Stimulated activated naive B cell treated with anti-CD40 and anti-IgM and Interleukin-4, amounts not matched to agents 10 μg/mL and 1 μg/mL and 100 μg/mL, for 72 hours (primary cell): ENCODE measurements at regions not wholly inside any gene's neighbourhood (a gene's known extent, or its start where the extent isn't known, plus 50 kb on each side); places are given as distances from the start of the nearest gene placed in this dataset.
A peak's percentile ranks its signal among the peaks of the same experiment; 100 is the strongest.

ENCODE experiments used
- ATAC-seq, 2 donors: fragments of 150-1000 bp; cut with Tn5 transposase; replicated peaks; 2 replicates each; pipeline ENCODE4 v1.10.0; 2021; ENCODE audit warnings: moderate library complexity in 1 of 2
- DNase-seq: peaks from one replicate; pipeline ENCODE4 v3.0.0; 2021
- H3K27ac Mint-ChIP-seq: one replicate; pipeline ENCODE4 v1.8.0; 2022; ENCODE audit warnings: mild to moderate bottlenecking, mixed read lengths
- H3K27me3 Mint-ChIP-seq, 2 donors: one replicate each; pipeline ENCODE4 v1.8.0; 2022; ENCODE audit warnings: mixed read lengths in 2 of 2
- H3K36me3 Mint-ChIP-seq, 2 donors: one replicate each; pipeline ENCODE4 v1.8.0; 2022; ENCODE audit warnings: mixed read lengths in 2 of 2, mild to moderate bottlenecking in 1 of 2
- H3K4me1 Mint-ChIP-seq, 2 donors: one replicate each; pipeline ENCODE4 v1.8.0; 2022; ENCODE audit warnings: mixed read lengths in 2 of 2, mild to moderate bottlenecking in 1 of 2
- H3K4me3 Mint-ChIP-seq, 2 donors: one replicate each; pipeline ENCODE4 v1.8.0; 2022; ENCODE audit warnings: mild to moderate bottlenecking in 2 of 2, mixed read lengths in 2 of 2, moderate library complexity in 1 of 2
- H3K9me3 Mint-ChIP-seq, 2 donors: one replicate each; pipeline ENCODE4 v1.8.0; 2022; ENCODE audit warnings: mixed read lengths in 2 of 2, mild to moderate bottlenecking in 1 of 2

- Mint-ChIP-seq H3K4me1 (peaks cover 5 to 7% of the 10 kb centered on the region in 2 donors), H3K36me3 (no peaks in the 10 kb centered on the region), H3K4me3 (no peak overlapping the region), H3K27me3 (no peaks in the 10 kb centered on the region), H3K27ac (no peak overlapping the region), H3K9me3 (no peaks in the 10 kb centered on the region)
- ATAC-seq (peak; percentile 67 to 73), DNase-seq (no peak)
These were observed 50.1 kb upstream of the ZNF608 start for GRCh38 chr5:124796495-124796894.

GRCh38 chr5:124797665-124798087 is 51.2 kb upstream of the ZNF608 start:
- no peaks in the 10 kb centered on the region for H3K27me3 Mint-ChIP-seq
- no peak for ATAC-seq
- peaks cover 5 to 7% of the 10 kb centered on the region in 2 donors for H3K4me1 Mint-ChIP-seq
- DNase-seq: no peak
- H3K9me3 Mint-ChIP-seq: no peaks in the 10 kb centered on the region
- no peaks in the 10 kb centered on the region for H3K36me3 Mint-ChIP-seq
- no peak overlapping the region for H3K27ac Mint-ChIP-seq
- no peak overlapping the region for H3K4me3 Mint-ChIP-seq

- H3K27ac Mint-ChIP-seq: no peak overlapping the region
- H3K4me1 Mint-ChIP-seq: peaks cover 5 to 7% of the 10 kb centered on the region in 2 donors
- no peak overlapping the region for H3K4me3 Mint-ChIP-seq
- ATAC-seq (no peak), DNase-seq (no peak)
- no peaks in the 10 kb centered on the region for H3K36me3 Mint-ChIP-seq
- no peaks in the 10 kb centered on the region for H3K27me3 Mint-ChIP-seq
- no peaks in the 10 kb centered on the region for H3K9me3 Mint-ChIP-seq
These were observed 52.5 kb upstream of the ZNF608 start for GRCh38 chr5:124798890-124799289.

GRCh38 chr5:124801551-124801950 is 55.1 kb upstream of the ZNF608 start:
- H3K27ac Mint-ChIP-seq: no peak overlapping the region
- H3K9me3 Mint-ChIP-seq: no peaks in the 10 kb centered on the region
- no peak for DNase-seq
- H3K36me3 Mint-ChIP-seq: no peaks in the 10 kb centered on the region
- no peak overlapping the region for H3K4me3 Mint-ChIP-seq
- no peaks in the 10 kb centered on the region for H3K27me3 Mint-ChIP-seq
- no peaks in the 10 kb centered on the region for H3K4me1 Mint-ChIP-seq
- ATAC-seq: no peak

GRCh38 chr5:124803617-124804323 is 57.3 kb upstream of the ZNF608 start:
- Mint-ChIP-seq H3K27ac (no peak overlapping the region), H3K4me3 (no peak overlapping the region), H3K27me3 (no peaks in the 10 kb centered on the region), H3K4me1 (no peaks in the 10 kb centered on the region), H3K36me3 (no peaks in the 10 kb centered on the region), H3K9me3 (no peaks in the 10 kb centered on the region)
- no peak for ATAC-seq
- no peak for DNase-seq

GRCh38 chr5:124806026-124806372 is 59.6 kb upstream of the ZNF608 start:
- H3K9me3 Mint-ChIP-seq: no peaks in the 10 kb centered on the region
- ATAC-seq: no peak
- H3K4me3 Mint-ChIP-seq: no peak overlapping the region
- H3K27me3 Mint-ChIP-seq: no peaks in the 10 kb centered on the region
- H3K27ac Mint-ChIP-seq: no peak overlapping the region
- no peak for DNase-seq
- H3K36me3 Mint-ChIP-seq: no peaks in the 10 kb centered on the region
- no peaks in the 10 kb centered on the region for H3K4me1 Mint-ChIP-seq

GRCh38 chr5:124806373-124807077 is 60.1 kb upstream of the ZNF608 start:
- Mint-ChIP-seq H3K9me3 (no peaks in the 10 kb centered on the region), H3K4me1 (no peaks in the 10 kb centered on the region), H3K36me3 (no peaks in the 10 kb centered on the region), H3K27ac (no peak overlapping the region), H3K4me3 (no peak overlapping the region), H3K27me3 (no peaks in the 10 kb centered on the region)
- DNase-seq (no peak), ATAC-seq (no peak)

- DNase-seq (no peak), ATAC-seq (no peak)
- Mint-ChIP-seq H3K27ac (no peak overlapping the region), H3K36me3 (no peaks in the 10 kb centered on the region), H3K4me3 (no peak overlapping the region), H3K9me3 (no peaks in the 10 kb centered on the region), H3K27me3 (no peaks in the 10 kb centered on the region), H3K4me1 (peaks cover 0 to 5% of the 10 kb centered on the region in 2 donors)
These were observed 62.4 kb upstream of the ZNF608 start for GRCh38 chr5:124808842-124809268.

- peaks cover 0 to 5% of the 10 kb centered on the region in 2 donors for H3K4me1 Mint-ChIP-seq
- ATAC-seq: no peak
These were observed 64.1 kb upstream of the ZNF608 start for GRCh38 chr5:124810396-124811006.

GRCh38 chr5:124812771-124813358 is 66.4 kb upstream of the ZNF608 start:
- H3K4me1 Mint-ChIP-seq: peaks cover 0 to 5% of the 10 kb centered on the region in 2 donors
- H3K27ac Mint-ChIP-seq: no peak overlapping the region
- H3K9me3 Mint-ChIP-seq: no peaks in the 10 kb centered on the region
- no peaks in the 10 kb centered on the region for H3K36me3 Mint-ChIP-seq
- H3K27me3 Mint-ChIP-seq: no peaks in the 10 kb centered on the region
- DNase-seq (no peak), ATAC-seq (no peak)
- H3K4me3 Mint-ChIP-seq: no peak overlapping the region

More at GRCh38 chr5:124810396-124811006, 64.1 kb upstream of the ZNF608 start:
- no peak overlapping the region for H3K27ac Mint-ChIP-seq
- DNase-seq: no peak
- H3K4me3 Mint-ChIP-seq: no peak overlapping the region
- H3K27me3 Mint-ChIP-seq: no peaks in the 10 kb centered on the region
- H3K36me3 Mint-ChIP-seq: no peaks in the 10 kb centered on the region
- H3K9me3 Mint-ChIP-seq: no peaks in the 10 kb centered on the region

GRCh38 chr5:124816381-124816780 is 69.9 kb upstream of the ZNF608 start:
- no peak for ATAC-seq
- peaks cover 0 to 2% of the 10 kb centered on the region in 2 donors for H3K27me3 Mint-ChIP-seq
- no peak for DNase-seq
- no peaks in the 10 kb centered on the region for H3K9me3 Mint-ChIP-seq
- no peak overlapping the region for H3K4me3 Mint-ChIP-seq
- H3K27ac Mint-ChIP-seq: no peak overlapping the region
- peaks cover 0 to 5% of the 10 kb centered on the region in 2 donors for H3K4me1 Mint-ChIP-seq
- peaks cover 0 to 2% of the 10 kb centered on the region in 2 donors for H3K36me3 Mint-ChIP-seq

GRCh38 chr5:124819201-124819600 is 72.8 kb upstream of the ZNF608 start:
- H3K27me3 Mint-ChIP-seq: peaks cover 0 to 4% of the 10 kb centered on the region in 2 donors
- H3K36me3 Mint-ChIP-seq: peaks cover 0 to 2% of the 10 kb centered on the region in 2 donors
- no peak for DNase-seq

GRCh38 chr5:124822647-124823046 is 76.2 kb upstream of the ZNF608 start:
- Mint-ChIP-seq H3K4me3 (no peak overlapping the region), H3K27ac (no peak overlapping the region), H3K36me3 (peaks cover 0 to 2% of the 10 kb centered on the region in 2 donors), H3K9me3 (no peaks in the 10 kb centered on the region), H3K27me3 (peaks cover 0 to 4% of the 10 kb centered on the region in 2 donors), H3K4me1 (peaks cover 12 to 16% of the 10 kb centered on the region in 2 donors)
- ATAC-seq: no peak
- no peak for DNase-seq

More at GRCh38 chr5:124819201-124819600, 72.8 kb upstream of the ZNF608 start:
- H3K9me3 Mint-ChIP-seq: no peaks in the 10 kb centered on the region
- H3K4me3 Mint-ChIP-seq: no peak overlapping the region
- no peaks in the 10 kb centered on the region for H3K4me1 Mint-ChIP-seq
- ATAC-seq: no peak
- no peak overlapping the region for H3K27ac Mint-ChIP-seq

- ATAC-seq (no peak), DNase-seq (no peak)
- Mint-ChIP-seq H3K4me3 (no peak overlapping the region), H3K4me1 (peaks cover 12 to 17% of the 10 kb centered on the region in 2 donors), H3K27me3 (peaks cover 0 to 4% of the 10 kb centered on the region in 2 donors), H3K36me3 (peaks cover 0 to 2% of the 10 kb centered on the region in 2 donors), H3K27ac (no peak overlapping the region), H3K9me3 (no peaks in the 10 kb centered on the region)
These were observed 76.9 kb upstream of the ZNF608 start for GRCh38 chr5:124823380-124823779.
